HCEC 1CT (cell line): ENCODE measurements at regions not wholly inside any gene's neighbourhood (a gene's known extent, or its start where the extent isn't known, plus 50 kb on each side); places are given as distances from the start of the nearest gene placed in this dataset.
"Not testable (repeated sequence)": the region's sequence is repeated elsewhere in the genome, so short reads cannot be mapped to it uniquely, and the experiment has no call there.

Experiments used
- DNase-seq: peaks from one replicate; pipeline ENCODE4 v3.0.0-alpha.2; 2017

DNA sequence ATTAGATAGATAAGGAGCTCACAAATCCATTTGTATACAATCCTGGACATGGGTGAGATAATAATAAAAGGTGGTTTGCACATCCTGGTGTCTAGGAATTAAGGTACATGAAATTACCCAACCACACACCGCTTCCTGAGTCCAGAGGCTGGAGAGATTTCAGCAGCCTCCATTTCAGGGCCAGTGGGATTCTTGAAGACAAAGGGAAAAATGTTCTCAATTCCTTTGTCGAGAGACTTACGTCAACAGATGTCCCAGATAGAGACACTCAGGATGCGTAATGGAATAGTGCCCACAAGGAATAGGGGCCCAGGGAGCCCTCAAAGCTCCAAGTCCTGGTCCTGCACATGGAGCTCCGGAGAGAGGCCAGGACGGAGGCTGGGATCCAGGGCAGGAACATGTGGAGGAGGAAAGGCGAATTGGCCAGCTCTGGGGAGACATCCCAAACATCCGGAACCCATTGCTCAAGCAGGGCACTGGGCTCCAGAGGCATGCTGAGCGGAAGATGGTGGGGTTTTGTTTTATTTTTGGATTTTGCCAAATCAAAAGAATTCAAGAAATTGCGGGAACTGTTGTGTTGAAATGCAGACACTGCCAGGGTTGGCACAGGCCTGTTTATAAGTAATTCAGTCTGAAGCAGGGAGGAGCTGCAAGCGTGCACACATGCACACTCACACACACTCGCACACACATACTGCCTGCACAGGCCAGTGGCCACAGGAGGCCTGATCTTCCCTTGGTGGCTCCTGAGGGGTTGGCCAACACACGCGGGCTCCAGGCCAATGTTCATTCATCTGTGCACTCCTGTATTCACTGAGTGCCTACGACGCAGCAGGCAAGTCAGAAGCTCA lies 97.2 kb downstream of the NOG start:
- no peak for DNase-seq

DNA sequence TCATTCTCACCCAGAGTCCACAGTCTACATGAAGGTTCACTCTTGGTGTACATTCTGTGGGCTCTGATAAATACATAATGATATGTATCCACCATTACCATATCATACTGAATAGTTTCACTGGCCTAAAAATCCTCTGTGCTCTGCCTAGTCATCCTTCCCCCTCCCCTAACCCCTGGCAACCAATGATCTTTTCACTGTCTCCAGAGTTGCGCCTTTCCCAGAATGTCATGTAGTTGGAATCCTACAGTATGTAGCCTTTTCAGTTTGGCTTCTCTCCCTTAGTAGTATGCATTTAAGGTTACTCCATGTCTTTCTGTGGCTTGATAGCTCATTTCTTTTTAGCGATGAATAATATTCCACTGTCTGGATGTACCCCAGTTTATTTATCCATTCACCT lies 101.3 kb downstream of the NOG start:
- DNase-seq = no peak

DNA sequence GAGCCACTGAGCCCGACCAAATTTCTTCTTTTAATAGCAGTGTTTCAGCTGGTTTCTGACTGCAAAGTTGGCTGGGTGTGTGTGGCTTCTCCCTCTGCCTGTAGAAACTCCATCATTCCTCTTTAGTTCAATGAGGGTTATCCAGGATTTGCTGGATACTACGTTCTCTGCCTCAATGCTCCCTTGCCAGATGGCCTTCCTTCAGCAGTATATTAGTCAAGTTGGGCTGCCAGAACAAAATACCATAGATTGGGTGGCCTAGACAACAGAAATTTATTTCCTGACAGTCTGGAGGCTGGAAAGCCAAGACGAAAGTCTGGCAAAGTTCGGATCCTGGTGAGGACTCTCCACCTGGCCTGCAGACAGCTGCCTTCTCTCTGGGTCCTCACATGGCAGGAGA lies 103.7 kb downstream of the NOG start:
- no peak for DNase-seq

- DNase-seq = peak; percentile 99
Measured at GRCh38 chr17:56699186-56699894, 105.8 kb downstream of the NOG start.

GRCh38 chr17:56700919-56701420 lies 107.5 kb downstream of the NOG start:
- no peak for DNase-seq

DNA sequence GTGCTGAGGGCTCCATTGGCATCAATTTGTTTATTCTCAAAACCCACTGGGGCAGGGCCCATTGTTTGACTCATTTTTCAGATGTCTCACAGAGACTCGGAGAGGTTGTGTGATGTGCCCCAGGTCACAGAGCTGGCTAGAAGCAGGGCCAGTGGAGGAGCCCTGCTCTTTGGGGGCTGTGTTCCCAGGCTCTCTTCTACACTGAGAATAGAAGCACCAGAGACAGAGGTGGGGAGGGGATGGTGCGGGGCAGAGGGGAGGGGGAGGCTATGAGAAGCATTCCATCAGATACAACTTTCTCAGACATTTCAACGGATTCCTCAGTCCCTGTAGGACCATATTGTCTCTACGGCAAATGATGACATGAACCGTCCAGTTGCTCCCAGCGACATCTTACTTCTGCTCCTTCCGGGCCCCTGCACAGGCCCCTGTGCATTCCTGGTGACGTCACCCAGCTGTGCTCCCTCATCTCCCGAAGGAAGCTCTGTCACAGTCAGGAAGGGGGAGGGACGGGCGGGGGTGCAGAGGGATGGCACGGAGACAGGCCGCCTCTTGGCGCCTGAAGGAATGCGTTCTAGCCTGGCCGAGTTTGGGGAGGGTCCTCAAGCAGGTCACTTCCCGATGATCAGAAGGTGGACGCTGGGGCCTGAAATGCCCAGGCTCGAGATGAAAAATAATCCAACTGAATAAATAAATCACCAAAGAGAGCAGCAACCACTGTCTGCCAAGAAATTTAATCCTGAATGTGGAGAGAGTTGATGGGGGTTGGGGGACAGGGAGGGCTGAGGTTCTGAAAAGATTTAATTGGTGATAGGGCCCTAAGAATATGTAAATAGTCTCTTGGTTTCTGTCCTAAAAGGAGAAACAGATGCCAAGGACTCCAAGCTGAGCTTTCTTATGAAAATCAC lies 114.1 kb downstream of the NOG start:
- DNase-seq = peak; percentile 60

GRCh38 chr17:56708220-56708558 lies 114.7 kb downstream of the NOG start:
- no peak for DNase-seq

- DNase-seq = no peak
Measured at GRCh38 chr17:56708670-56709410, 115.3 kb downstream of the NOG start.

- no peak for DNase-seq
Measured at GRCh38 chr17:56710986-56711385, 117.5 kb downstream of the NOG start.

- DNase-seq = peak; percentile 79
Measured at GRCh38 chr17:56715613-56716357, 117.9 kb downstream of the C17orf67 start.

DNA sequence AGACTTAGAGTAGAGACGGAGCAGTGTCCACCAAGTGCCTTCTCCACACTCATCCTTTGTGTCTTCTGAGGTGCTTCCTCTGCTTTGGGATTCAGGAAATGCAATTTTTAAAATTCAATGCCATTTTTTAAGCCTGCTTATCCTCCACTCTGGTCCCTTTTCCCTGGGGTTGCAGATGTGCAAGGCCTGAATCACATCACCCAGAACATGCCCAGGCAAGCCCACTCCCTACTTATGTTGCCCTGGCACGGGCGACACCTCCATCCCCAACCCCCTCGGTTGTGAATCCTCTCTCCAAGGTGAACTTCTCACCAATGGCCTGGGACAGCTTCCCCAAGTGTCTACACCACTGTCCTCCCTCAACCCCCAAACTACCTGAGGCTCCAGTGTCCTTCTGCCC lies 116.2 kb downstream of the C17orf67 start:
- DNase-seq = no peak

DNA sequence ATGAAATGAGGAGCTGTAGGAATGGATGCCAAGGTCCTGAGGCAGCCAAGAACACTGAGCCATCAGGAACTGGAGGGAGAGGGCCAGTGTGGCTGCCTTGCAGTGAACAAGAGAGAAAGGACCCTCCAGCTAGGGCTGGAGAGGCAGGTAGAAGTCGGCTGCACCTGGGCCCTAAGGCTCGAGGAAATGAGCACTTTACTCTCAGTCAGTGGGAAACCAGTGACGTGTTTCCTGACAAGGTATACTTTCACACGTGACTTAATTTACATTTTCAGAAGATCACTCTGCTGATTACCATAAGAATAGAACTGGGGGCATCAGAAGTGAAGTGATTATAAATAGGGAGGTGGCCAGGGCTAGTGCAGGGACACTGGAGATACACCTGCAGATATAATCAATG lies 115.2 kb downstream of the C17orf67 start:
- DNase-seq = no peak

- no peak for DNase-seq
Measured at GRCh38 chr17:56723421-56723820, 110.3 kb downstream of the C17orf67 start.

DNA sequence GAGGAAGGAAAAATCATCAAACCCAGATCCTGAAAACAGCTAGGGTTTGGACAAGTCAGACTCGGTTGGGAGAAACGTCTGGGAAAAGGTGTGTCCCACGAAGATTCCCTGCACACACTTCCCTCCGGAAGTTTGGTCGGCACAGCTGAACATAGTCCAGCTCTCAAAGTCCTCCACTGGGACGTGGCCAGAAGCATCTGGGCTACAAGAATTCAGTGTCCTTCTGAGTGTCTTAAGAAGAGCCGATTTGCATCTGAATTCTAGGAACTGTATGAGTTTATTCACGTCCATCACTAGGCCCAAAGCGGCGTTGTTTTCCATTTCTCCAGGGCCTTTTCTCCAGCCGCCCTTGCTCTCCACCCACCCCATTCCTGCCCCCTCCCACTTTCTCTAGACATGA lies 109.1 kb downstream of the C17orf67 start:
- no peak for DNase-seq

GRCh38 chr17:56725144-56725543 lies 108.6 kb downstream of the C17orf67 start:
- peak; percentile 18 for DNase-seq

DNA sequence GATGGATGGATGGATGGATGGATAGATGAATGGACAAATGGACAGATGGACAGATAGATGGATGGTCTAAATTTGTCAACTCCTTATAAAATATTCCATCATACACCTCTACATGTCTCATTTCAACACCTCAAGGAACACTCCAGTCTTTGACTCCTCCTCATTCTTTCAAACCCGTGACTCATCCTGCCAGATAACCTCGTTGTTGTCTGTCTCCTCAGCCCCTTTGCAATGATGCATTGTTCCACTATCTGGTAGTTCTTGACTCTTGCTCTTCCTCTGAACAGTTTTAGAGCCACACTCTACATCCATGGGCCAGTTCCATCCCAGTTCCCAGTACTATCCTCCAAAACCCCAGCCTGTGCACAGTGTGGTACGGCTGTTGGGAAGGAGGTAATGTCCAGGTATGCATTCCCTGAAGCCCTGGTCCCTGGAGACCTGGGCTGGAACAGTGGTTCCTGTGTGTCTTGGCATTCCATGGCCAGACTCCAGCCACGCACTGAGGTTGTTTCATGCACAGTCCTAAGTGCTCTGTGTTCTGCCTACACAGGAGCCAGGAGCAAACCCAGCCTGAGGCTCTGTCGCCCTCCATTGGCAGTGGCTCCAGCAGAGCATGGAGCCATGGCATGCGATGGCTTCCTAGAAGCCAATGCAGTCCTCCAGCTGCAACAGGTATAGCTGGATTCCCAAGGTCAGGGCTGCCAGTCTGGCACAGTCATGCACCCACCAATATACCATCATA lies 105.7 kb downstream of the C17orf67 start:
- DNase-seq = no peak

- not testable (repeated sequence) for DNase-seq
Measured at GRCh38 chr17:56731096-56731495, 102.6 kb downstream of the C17orf67 start.

GRCh38 chr17:56733833-56734232 lies 99.9 kb downstream of the C17orf67 start:
- DNase-seq = no peak

DNA sequence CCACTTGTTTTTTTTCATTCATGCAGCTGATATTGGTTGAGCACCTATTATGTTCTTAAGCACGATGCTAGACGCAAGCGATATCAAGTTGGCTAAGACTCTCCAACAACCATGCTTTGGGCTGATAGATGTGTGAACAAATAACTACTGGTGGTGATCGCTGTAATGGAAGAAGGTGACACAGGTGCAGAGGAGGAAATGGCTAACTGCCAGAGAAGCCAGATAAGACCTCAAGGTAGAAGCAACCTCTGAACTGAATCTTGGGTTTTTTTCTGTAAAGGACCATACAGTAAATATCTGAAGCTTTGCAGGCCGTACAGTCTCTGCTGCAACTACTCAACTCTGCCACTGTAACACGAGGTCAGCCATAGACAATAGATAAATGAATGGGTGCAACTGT lies 97.9 kb downstream of the C17orf67 start:
- DNase-seq = no peak

DNA sequence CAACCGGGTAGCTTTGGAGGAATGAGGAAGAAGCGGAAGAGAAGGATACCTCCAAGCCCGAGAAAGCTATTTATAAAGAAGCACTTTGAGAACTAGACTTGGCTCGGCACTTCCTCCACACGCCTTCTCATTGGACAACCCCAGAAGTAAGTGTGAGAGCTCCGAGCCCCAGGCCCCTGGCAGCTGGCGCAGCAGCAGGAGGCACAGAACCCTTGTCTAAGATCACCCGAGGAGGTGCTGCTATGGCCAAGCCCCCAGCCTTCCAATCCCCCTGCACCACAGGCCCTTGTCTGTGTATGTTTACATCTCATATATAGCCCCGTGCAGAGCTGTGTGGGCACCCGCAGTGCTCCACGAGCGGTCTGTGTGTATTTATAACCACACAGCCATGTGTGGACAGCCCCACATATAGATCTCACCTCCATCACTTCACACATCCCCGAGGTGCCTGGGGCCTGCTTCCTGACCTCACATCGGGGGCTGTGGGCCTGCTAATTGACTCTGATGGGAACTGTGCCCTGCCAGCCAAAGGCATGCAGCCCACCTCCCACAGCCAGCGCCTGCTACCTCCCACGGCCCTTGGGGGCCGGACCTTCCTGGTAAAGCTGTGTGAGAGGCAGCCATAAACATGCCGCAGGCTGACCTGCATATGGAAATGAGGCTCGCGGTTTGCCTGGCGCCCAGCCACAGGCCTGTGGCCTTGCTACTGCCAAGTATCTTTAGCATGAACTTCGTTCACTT lies 96.1 kb downstream of the C17orf67 start:
- DNase-seq = no peak
